Sciatic nerve (tissue), 2 donors: ENCODE measurements at regions not wholly inside any gene's neighbourhood (a gene's known extent, or its start where the extent isn't known, plus 50 kb on each side); places are given as distances from the start of the nearest gene placed in this dataset.

ENCODE experiments used
- ATAC-seq: fragments of 200-7000 bp; cut with Tn5 transposase; one replicate; pipeline ENCODE4 v1.9.1; 2020; ENCODE audit warnings: mild to moderate bottlenecking, moderate library complexity
- DNase-seq: peaks from one replicate; pipeline ENCODE4 v3.0.0-alpha.2; 2020; ENCODE audit warnings: low spot score
- intact Hi-C: fragments of 100-400 bp; cut with DNase I; formaldehyde crosslinking; loops from one replicate; pipeline ENCODE4 v1.14.2; 2022
- donor health status: DM: no; HTN: no; CAD: no.
- donor health status: DM: no; HTN: no; CAD: no.

DNA sequence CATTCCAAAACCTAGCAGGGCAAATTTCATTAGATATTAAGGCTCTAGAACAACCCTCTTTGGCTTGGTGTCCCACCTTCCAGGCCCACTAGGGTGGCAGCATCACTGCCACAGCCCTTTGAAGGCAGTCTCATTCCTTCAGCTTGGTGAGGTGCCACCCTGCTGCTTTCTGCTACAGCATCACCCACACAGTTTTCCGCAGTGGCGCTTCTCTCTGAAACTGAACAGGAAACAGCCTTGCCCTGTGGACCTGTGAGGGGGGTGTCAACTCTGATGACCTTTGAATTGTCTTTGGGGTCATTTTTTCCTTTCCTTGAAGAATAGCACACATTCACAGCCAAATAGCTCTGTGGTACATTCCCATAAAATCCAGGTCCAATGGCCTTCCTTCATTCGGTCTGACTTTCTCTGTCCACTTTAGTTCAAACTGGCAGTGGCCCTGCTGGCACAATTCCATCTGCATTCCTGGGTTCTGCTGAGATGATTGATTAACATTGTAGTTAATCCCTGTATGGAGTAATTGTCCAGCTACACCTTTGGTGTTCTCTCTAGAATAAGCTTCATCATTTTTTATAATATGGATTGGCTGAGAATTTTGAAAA lies 251.9 kb upstream of the FAT3 start:
- intact Hi-C loops, result no loop called here
- DNase-seq (no peak), ATAC-seq (no peak)

DNA sequence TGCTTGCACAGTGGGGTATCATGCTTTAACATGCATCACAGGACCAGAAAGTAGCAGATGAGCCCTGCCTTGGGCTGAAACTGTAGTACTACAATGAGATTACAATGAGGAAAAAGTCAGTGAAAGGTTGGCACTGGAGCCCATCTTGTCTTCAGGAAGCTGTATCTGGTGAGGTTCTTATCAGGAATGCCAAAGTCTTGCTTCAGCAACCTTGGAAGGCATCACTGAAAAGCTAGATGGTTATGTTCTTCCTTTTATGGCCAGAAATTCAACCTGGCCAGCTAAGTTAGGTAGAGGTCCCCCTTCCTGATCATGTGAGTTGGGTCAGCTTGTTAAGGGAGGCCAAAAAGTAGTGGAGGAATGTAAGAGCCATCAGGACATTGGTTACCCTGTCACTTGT lies 254.0 kb upstream of the FAT3 start:
- ATAC-seq, result no peak
- intact Hi-C loops, result no loop called here
- no peak for DNase-seq

DNA sequence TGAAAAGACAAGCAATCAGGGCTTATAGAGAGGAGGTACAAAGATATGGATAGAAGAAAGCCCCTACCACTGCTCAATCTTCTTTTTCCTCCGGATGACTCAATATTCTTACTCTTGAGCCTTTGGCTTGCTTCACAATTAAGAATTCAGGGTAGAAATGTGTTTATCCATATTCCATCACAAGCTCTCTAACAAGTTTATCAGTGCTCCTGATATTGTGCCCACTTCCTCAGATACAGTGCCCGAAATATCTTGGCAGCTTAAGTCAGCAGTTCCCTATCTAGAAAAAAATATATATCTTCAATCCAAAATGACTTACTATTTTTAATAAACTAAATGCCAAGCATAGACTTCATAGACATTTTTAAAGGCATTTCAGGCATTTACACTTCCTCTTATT lies 255.1 kb upstream of the FAT3 start:
- ATAC-seq (no peak), DNase-seq (no peak)
- intact Hi-C loops, result no loop called here

DNA sequence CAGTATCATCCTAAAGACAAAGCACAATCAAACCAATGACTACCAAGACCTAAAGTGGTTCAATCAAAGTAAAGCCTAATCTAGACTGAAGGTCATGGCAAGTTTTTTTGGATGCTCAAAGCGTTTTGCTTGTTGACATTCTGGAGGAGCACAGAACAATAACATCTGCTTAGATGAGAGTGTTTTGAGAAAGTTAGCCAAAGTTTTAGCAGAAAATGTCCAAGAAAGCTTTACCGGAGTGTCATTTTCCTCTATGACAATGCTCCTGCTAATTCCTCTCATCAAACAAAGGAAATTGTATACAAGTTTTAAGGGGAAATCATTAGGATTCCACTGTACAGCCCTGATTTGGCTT lies 256.9 kb upstream of the FAT3 start:
- intact Hi-C loops, result no loop called here
- ATAC-seq (no peak), DNase-seq (no peak)

DNA sequence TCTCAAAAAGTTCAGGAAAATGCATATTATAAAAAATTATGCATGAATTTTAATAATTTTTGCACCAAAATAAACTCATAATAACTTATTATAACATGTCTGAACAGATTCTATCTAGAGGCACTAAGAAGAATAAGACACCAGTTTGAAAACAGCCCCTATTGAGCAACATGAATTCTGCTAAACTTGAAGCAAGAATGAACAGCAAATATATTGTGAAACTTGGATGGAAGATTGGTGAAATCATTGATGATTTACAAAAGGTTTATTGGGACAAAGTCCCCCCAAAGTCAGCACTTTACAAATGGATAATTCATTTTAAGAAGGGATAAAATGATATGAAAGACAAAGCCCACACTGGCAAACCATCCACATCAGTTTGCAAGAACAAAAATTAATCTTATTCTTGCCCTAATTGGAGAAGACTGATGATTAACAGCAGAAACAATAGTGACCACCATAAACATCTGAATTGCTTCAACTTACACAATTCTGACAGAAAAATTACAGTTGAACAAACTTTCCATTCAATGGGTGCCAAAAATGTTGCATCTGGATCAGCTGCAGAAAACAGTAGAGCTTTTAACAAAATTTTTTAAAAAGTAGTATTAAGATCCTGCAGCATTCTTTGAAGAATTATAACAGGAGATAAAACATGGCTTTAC lies 257.5 kb upstream of the FAT3 start:
- intact Hi-C loops, result no loop called here
- DNase-seq (no peak), ATAC-seq (no peak)

DNA sequence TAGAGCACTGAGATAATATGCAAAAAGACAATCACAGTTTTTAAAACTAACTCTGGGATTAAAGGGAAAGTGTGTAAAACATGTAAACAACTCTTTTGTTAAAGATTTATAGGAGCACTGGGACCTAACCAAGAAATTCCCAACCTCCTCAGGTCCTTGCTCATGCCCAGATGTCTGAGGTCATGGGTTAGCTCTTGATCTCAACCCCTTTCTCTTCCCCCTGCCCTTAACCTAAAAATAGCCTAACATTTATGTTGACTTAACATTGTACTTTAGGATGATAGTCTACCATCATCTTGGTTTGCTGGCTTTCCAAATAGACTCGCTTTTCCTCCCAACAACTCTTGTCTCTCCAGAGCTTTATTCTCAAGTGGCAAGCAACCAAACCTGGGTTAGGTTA lies 258.2 kb upstream of the FAT3 start:
- ATAC-seq (no peak), DNase-seq (no peak)
- intact Hi-C loops, result no loop called here

DNA sequence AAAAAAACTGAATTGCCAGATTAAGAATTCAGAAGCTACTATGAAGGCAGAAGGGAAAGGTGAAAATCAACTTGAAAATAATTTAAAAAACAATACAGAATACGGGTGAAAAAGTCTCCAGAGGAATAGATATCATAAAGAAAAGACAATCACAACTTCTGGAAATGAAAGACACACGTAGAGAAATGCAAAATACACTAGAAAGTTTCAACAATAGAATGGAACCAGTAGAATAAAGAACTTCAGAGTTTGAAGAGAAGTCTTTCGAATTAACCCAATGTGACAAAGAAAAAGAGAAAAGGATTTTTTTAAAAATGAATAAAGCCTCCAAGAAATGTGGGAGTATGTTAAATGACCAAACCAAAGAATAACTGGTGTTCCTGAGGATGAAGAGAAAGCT lies 263.8 kb upstream of the FAT3 start:
- intact Hi-C loops, result no loop called here
- no peak for DNase-seq
- no peak for ATAC-seq

DNA sequence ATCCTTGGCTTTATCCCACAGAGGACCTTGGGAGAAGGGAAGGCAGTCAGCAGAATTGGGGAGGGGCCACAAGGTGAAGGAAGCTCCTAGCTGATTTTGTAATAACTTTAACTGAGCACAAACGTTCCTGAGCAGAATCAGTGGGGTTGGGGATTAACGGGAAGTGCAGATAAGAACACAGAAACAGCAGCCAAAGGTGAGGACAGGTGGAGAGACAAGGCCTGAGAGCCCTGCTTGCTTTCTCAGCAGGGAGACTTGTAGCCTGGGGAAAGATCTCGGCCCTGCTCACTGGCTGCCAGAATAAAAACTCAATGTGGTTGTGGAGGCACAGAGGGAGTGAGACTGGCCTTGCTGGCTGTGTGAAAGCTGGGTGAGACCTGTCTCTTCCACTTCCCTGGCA lies 265.2 kb upstream of the FAT3 start:
- intact Hi-C loops, result no loop called here
- ATAC-seq (no peak), DNase-seq (no peak)

DNA sequence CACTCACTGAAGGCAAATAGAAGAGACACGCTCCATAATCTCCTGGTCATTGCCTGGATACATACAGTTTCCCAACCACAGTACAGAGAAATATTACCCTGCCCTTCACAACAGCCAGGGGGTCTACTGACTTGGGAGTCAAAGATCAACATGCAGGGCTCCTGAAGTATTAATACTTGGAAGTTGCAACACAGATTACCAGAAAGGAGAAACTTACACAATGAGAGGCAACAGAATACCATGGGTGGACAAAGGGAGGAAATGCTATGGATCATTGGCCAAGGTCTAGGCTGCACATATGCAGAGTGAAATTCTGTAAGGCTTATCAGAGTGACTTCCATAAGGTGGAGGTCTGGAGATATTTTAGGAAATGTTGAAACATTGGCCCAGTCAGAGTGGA lies 267.9 kb upstream of the FAT3 start:
- ATAC-seq (no peak), DNase-seq (no peak)
- intact Hi-C loops, result no loop called here

DNA sequence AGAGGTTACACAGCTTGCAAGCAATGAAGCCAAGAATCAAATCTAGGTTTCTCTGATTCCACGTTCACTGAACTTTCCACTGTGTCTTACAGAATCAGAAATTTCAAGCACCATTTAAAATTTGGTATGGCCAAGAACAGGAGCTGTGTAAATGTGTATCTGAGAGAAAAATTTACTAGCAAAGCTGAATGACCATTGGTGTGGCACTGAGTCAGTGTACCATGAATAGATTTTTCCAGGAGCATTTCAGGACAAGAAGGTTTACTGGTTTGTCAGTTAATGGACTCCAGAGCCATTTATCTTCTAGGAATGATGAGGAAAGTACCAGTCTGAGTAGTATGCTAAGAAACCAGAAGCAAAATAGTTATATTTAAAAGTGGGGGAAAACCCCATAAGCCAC lies 269.4 kb upstream of the FAT3 start:
- intact Hi-C loops, result no loop called here
- no peak for ATAC-seq
- DNase-seq, result no peak

DNA sequence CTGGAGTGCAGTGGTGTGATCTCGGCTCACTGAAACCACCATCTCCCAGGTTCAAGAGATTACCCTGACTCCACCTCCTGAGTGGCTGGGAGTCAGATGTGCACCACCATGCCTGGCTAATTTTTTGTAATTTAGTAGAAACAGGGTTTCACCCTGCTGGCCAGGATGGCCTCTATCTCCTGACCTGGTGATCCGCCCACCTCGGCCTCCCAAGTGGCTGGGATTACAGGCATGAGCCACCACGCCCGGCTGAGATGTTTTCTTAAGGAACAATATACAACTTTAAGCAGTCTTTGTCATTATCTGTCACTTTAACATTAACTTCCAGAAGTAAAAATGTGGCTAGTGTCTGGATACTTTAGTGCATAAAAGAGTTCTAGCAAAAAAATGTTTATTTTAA lies 272.6 kb upstream of the FAT3 start:
- intact Hi-C loops, result no loop called here

DNA sequence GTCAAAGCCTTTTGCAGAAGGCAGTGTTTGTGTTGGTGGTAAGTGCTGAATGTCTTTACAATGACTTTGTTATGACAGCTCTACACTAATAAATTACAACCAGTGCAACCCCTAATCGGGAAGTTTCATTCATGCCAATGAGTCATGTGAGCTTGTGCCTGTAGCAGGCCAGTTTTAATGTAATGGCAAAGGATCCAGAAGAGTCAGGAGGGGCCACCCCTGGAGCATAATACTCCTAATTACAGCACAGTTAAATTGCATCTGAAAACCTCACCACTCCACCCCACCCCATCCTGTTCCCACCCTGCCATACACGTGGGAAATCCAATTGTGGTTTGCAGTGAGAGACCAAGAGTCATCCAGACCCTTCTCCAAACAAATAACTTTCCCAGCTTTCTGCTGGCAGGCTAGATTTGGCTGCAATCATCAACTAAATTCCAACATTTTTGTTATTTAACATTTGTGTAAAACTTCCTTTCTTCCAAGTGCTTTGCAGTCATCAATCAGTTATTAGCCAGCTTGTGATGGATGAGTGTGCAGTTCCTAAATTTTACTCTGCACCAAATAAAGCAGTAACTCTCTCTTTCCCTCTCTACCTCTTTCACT lies 277.3 kb upstream of the FAT3 start:
- peak; percentile 75 for ATAC-seq
- DNase-seq, result no peak
- intact Hi-C loops, result no loop called here

More for the DNA sequence above, 272.6 kb upstream of the FAT3 start:
- ATAC-seq (no peak), DNase-seq (no peak)

DNA sequence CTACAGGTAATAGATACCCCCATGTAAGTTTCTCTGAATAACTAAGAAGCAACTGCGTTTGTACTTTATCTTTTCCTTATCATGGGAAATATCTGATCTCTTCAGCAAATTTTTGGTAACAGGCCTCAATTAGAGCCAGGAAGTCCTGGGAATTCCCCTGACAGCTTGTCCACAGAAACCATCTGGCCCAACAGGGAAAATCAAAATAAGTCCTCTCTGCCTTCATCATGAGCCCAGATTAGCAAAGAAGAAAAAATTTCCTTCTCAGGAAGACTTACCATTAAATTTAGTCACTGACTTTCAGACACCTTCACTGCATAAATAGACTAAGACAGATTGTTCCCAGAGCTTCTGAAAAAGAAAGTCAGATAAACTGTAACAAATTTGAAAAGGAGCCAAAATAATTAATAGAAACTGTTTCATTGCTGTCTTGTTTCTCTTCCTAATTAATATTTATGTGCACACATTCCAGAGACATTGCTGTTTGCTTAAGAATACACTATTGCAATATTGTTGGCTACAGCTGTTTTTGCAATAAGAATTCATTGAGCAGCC lies 278.1 kb upstream of the FAT3 start:
- intact Hi-C loops, result no loop called here
- DNase-seq (no peak), ATAC-seq (no peak)

DNA sequence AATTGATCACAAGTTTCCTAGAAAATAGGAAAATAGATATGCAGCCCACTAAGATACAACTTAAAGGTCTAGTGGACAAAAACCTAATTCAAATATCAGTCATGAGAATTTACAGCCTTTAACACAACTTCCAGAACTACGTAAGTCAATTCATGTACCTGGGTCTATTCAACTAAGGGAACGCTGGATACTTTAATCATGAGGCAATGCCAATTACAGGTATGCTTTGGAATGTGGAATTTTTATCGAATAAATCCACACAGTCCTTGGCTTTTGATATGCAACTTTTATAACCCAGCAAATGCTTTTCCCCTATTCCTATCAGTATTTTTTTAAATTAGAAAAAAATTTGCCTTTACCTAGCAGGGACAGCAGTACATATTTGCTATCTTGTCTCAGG lies 289.5 kb upstream of the FAT3 start:
- intact Hi-C loops, result no loop called here
- no peak for DNase-seq
- ATAC-seq, result no peak

DNA sequence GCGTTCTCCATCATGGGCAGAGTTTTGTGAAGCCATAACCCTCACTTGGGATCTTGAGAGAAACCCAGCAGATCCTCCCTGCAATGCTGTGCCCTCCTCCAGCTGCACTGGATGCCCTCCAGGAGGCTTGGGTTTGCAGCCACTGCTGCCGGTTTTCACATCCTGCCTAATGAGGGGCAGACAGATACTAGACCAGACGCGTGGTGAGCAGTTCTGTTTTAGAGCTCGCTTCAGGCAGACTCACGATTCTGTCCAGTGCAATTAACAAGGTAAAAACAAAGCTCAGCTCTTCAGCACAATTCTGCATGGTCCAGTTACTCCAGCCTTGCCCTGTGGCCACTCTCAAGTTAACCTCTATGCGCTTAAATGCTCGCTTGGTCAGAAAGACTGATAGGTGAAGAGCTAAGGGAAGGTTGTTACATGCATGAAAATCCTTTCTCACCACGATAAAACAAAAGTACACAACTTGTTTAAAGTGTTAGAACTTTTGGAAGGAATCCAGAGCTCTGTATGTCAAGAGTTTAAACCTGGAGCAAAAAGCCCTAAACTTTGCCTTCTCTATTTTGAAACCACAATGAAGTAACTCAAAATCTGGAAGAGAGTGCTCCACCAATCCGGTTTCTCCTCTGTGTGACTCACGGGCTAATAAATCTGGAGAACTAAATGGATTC lies 292.3 kb upstream of the FAT3 start:
- intact Hi-C loops, result no loop called here
- ATAC-seq (peak; percentile 28), DNase-seq (no peak)

DNA sequence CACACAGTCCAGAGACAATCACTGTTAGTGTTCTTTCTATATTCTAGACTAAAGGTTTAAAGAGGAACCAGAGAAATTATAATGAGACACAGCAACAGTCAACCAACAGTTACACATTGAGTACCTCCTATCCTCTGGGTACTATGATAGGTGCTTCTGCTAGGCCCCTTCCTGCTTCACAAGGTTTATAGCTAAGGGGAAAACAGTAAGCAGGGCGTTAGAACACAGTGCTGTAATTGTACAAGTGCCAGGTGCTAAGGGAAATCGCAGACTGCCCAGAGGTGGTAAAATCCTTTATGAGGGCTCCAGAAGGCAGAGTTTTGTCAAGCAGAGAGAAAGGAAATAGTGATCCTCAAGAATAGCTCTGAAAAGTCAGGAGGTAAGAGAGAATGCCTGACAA lies 297.2 kb upstream of the FAT3 start:
- DNase-seq, result no peak
- intact Hi-C loops, result no loop called here
- ATAC-seq, result no peak

DNA sequence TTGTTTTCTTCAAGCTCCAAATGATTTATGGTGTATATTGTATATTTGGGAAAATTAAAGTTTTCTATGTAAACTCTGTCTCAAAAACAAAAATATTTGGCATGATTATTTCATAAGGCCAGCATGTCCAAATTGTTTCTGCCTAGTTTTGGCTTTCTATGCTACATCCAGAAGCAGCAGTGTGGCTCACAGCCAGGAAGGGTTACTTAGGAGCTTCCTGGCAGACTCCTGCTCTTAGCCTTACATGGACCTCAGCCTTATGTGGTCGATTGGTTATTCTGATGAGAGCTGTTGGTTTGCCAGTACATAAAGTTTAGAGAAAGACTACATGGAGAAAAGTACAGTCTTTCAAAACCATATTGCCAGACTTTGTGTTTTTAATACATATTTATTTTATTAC lies 297.7 kb upstream of the FAT3 start:
- intact Hi-C loops, result no loop called here
- peak; percentile 58 for ATAC-seq
- peak; percentile 57 for DNase-seq

DNA sequence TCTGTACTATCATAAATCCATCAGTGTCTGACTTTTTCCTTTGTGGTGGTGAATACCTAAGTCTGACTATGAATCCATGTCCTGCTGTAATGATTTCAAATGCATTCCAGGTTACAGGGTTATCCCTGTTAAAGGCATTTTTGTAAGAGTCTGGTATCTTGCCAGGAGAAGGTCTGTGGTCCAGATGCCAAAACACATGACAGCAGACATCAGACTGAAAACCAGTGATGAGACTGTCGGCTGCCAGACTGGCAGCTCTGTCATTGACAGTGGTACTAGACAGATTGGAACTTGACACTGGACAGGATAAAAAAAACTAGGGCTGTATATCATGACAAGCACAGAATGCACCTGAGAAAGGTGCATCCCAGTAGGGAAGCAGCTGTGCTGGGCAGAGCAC lies 301.8 kb upstream of the FAT3 start:
- intact Hi-C loops, result no loop called here
- no peak for DNase-seq
- no peak for ATAC-seq

DNA sequence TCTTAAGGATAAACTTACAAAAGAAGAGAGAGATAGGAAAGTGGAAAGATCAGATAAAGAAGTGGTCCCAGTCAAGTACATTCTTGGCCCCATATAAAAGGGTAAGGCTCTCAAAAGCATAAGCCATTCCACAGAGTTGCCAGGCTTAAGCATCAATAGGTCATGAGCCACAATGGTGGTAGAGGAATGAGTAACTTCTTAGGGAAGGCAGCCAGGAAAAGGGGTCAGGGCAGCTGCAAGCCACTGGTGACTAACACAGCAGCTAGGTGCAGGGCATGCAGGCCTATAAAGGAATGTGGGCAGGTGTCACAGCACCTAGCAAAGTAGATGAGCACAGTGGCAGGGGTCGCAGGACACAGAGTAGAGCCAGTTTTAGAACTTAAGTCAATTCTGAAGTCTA lies 302.6 kb upstream of the FAT3 start:
- DNase-seq (no peak), ATAC-seq (no peak)
- intact Hi-C loops, result no loop called here

DNA sequence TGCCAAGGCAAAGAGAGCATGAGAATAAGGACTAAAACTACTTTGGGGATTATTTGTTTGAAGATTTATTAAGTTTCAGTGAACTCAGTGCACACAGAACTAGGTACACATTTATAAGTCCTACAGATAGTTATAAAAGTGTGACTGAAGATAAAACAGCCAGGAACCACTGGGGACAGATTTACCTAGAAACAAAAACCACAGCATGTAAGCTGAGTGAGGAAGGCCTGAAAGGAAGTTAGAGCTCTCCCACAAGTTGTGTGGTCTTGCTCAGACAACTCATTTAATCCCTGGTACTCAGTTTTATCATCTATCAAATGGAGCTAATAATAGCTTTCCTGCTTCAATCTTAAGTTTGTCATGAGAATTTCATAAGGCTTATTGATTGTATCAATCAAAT lies 311.2 kb upstream of the FAT3 start:
- DNase-seq (no peak), ATAC-seq (no peak)
- intact Hi-C loops, result no loop called here
